ENCODE measurements at regions not wholly inside any gene's neighbourhood (a gene's known extent, or its start where the extent isn't known, plus 50 kb on each side); places are given as distances from the start of the nearest gene placed in this dataset.

GRCh38 chr14:30820674-30821073 lies 53.7 kb upstream of the COCH start:
- no peaks in the 10 kb centered on the region for H3K9me3 ChIP-seq (replicated peaks; ENCODE audit: control insufficient read depth, insufficient read depth, low read length)
- dilution Hi-C loops (cut with MboI; ENCODE audit: extremely low pct_ligation_motif_present, low sequenced_read_pairs) (no loop called here), intact Hi-C loops (cut with micrococcal nuclease) (no loop called here)
- no peaks in the 10 kb centered on the region for H3K36me3 ChIP-seq (ENCODE audit: control insufficient read depth in 2 of 2, extremely low read depth in 1 of 2, insufficient read depth in 2 of 2, low read length in 2 of 2)
- H3K4me1 ChIP-seq (ENCODE audit: control insufficient read depth, extremely low read depth, insufficient read depth, low read length), result no peaks in the 10 kb centered on the region
- no peaks in the 10 kb centered on the region for H3K9me1 ChIP-seq (replicated peaks; ENCODE audit: control insufficient read depth, extremely low read depth, insufficient read depth, low read length)
- no peak overlapping the region for H3K4me3 ChIP-seq (replicated peaks in 1 of 3; ENCODE audit: insufficient read depth in 1 of 3, low read depth in 1 of 3, low read length in 3 of 3)
- ChIA-PET CTCF (no interaction called here), POLR2A (interaction anchor here (0.6 kb wide), 1 partner anchor 722 kb away, joined by 3 read pairs; no protein-coding TSS in a partner anchor)
- TF ChIP-seq FOS (IDR thresholded peaks at IDR 0.05; ENCODE audit: borderline replicate concordance, insufficient read depth, low read length), result no peak
- TF ChIP-seq GATA2 (IDR thresholded peaks at IDR 0.05; ENCODE audit: insufficient read depth, insufficient read length, low read depth, low read length), result no peak
- no peak for TF ChIP-seq MAX (IDR thresholded peaks at IDR 0.05; ENCODE audit: insufficient read depth, insufficient read length)
- no peak for TF ChIP-seq POLR2A (IDR thresholded peaks at IDR 0.05; ENCODE audit: low read depth, low read length)
- TF ChIP-seq MYC (IDR thresholded peaks at IDR 0.05; ENCODE audit: low read depth, low read length), result no peak
- TF ChIP-seq JUN (IDR thresholded peaks at IDR 0.05; ENCODE audit: borderline replicate concordance, insufficient read depth, insufficient read length, low read depth), result no peak
- TF ChIP-seq EZH2 (IDR thresholded peaks at IDR 0.05; ENCODE audit: borderline replicate concordance, low read depth, low read length, severe bottlenecking), result no peak
- TF ChIP-seq POLR2AphosphoS5 (IDR thresholded peaks at IDR 0.05; ENCODE audit: insufficient read depth, low read depth, low read length), result no peak
- no peak for TF ChIP-seq CTCF (IDR thresholded peaks at IDR 0.05; ENCODE audit: extremely low read depth in 1 of 2, insufficient read depth in 1 of 2, low read depth in 1 of 2, low read length in 2 of 2)
- no peak overlapping the region for H2AFZ ChIP-seq (ENCODE audit: low read depth, low read length)
- H3K4me2 ChIP-seq (ENCODE audit: insufficient read depth, low read length), result no peak overlapping the region
- no peaks in the 10 kb centered on the region for H3K79me2 ChIP-seq (ENCODE audit: control insufficient read depth, insufficient read depth, low read length)
- no peak overlapping the region for H3K9ac ChIP-seq (replicated peaks; ENCODE audit: extremely low read depth, insufficient read depth, low read length)
- BruUV-seq (replicated peaks), result no TSS peak
- no peak for FAIRE-seq
- H4K20me1 ChIP-seq (replicated peaks; ENCODE audit: control insufficient read depth, extremely low read depth, insufficient read depth, low read length), result no peaks in the 10 kb centered on the region
- DNase-seq (ENCODE audit: low read depth, low spot score), result no peak
- no peak overlapping the region for H3K27ac ChIP-seq (ENCODE audit: insufficient read depth, low read depth, low read length)
- H3K27me3 ChIP-seq (ENCODE audit: control insufficient read depth in 2 of 2, insufficient read depth in 2 of 2, low read length in 2 of 2), result peaks cover 2 to 6% of the 10 kb centered on the region in 2 experiments
